K562 (cell line): ENCODE measurements at regions not wholly inside any gene's neighbourhood (a gene's known extent, or its start where the extent isn't known, plus 50 kb on each side); places are given as distances from the start of the nearest gene placed in this dataset.

Experiments
- ATAC-seq: fragments of 200-7000 bp; cut with Tn5 transposase; 3 replicates; pipeline ENCODE4 v1.9.1; 2020; ENCODE audit warnings: moderate library complexity
- BruUV-seq: library from RNA; stranded (reverse); fragments of 400-500 nt; replicated peaks from 2 replicates; lab custom pipeline; 2021; lab: Mats Ljungman, UMichigan
- CTCF ChIA-PET: fragments of 300-600 bp; formaldehyde crosslinking; extraction: SDS; loops from one replicate; lab custom pipeline; 2021; ENCODE audit warnings: low intra/inter-chr PET ratio; lab: Yijun Ruan, JAX
- POLR2A ChIA-PET: fragments of 300-600, 350-650 bp; sonication (Branson Sonifier 250); formaldehyde crosslinking; extraction: SDS; loops from one replicate; lab custom pipeline; 2021; ENCODE audit warnings: antibody characterized with exemption, inconsistent platforms; lab: Yijun Ruan, JAX
- DNase-seq, 4 experiments: peaks; one replicate each; pipeline versions ENCODE4 v3.0.0 to v3.0.0-alpha.2; 2011 to 2018; ENCODE audit warnings: low spot score in 3 of 4, mixed read lengths in 3 of 4; ENCODE audit errors: extremely low read depth in 1 of 4
- FAIRE-seq: peaks from 2 replicates; lab custom pipeline; 2011; peaks lifted over from hg19 to GRCh38; lab: Jason Lieb, UNC
- H2AFZ ChIP-seq: 2 replicates; pipeline ENCODE4 v1.6.0; 2011; ENCODE audit warnings: low read depth, low read length, control low read depth, inconsistent platforms
- H3K27ac ChIP-seq: fragments of 200-600 bp; 3 replicates; pipeline ENCODE4 v1.8.0; 2011; ENCODE audit warnings: low read depth, mild to moderate bottlenecking, control low read depth, inconsistent platforms, low read length, moderate library complexity, mixed read lengths; ENCODE audit errors: extremely low read depth
- H3K27me3 ChIP-seq, 2 experiments: fragments of 300-600 bp in 1 of 2; 2 replicates in 1 of 2; 3 replicates in 1 of 2; pipeline versions ENCODE4 v1.6.0 to v1.8.0; 2011; ENCODE audit warnings: inconsistent platforms in 2 of 2, low read length in 2 of 2, mild to moderate bottlenecking in 1 of 2, mixed read lengths in 1 of 2, moderate library complexity in 1 of 2; ENCODE audit not compliant: control insufficient read depth in 2 of 2, insufficient read depth in 2 of 2
- H3K36me3 ChIP-seq: fragments of 300-600 bp; 3 replicates; pipeline ENCODE4 v1.8.0; 2011; ENCODE audit warnings: mild to moderate bottlenecking, low read length, inconsistent platforms; ENCODE audit not compliant: control insufficient read depth, insufficient read depth
- H3K4me1 ChIP-seq, 2 experiments: fragments of 200-600 bp in 1 of 2; replicated peaks in 1 of 2; 2 replicates in 1 of 2; 3 replicates in 1 of 2; pipeline versions ENCODE4 v1.5.1 to v1.8.0; 2011; ENCODE audit warnings: inconsistent platforms in 2 of 2, low read length in 2 of 2, mild to moderate bottlenecking in 1 of 2, mixed read lengths in 1 of 2, moderate library complexity in 1 of 2; ENCODE audit not compliant: control insufficient read depth in 2 of 2, insufficient read depth in 2 of 2
- H3K4me2 ChIP-seq: 2 replicates; pipeline ENCODE4 v1.6.1; 2011; ENCODE audit warnings: low read length, control low read depth, inconsistent platforms, mixed read lengths; ENCODE audit not compliant: insufficient read depth
- H3K4me3 ChIP-seq: fragments of 200-600 bp; sonication (generic), shearing (Covaris generic); 2 replicates; pipeline ENCODE4 v1.5.1; 2016; ENCODE audit warnings: control low read depth, inconsistent platforms
- H3K79me2 ChIP-seq: fragments of 200-600 bp; 3 replicates; pipeline ENCODE4 v1.8.0; 2011; ENCODE audit warnings: low read length, inconsistent platforms; ENCODE audit not compliant: control insufficient read depth, insufficient read depth
- H3K9ac ChIP-seq, 2 experiments: 2 replicates each; pipeline versions ENCODE4 v1.6.0 to v1.6.1; 2011; ENCODE audit warnings: low read depth in 2 of 2, low read length in 2 of 2, control low read depth in 1 of 2, inconsistent platforms in 1 of 2, mild to moderate bottlenecking in 1 of 2, mixed read lengths in 1 of 2; ENCODE audit not compliant: insufficient read depth in 1 of 2
- H3K9me1 ChIP-seq: one replicate; pipeline ENCODE4 v1.6.0; 2011; ENCODE audit warnings: inconsistent platforms, mild to moderate bottlenecking, low read length, moderate library complexity; ENCODE audit not compliant: control insufficient read depth, insufficient read depth
- H3K9me3 ChIP-seq: replicated peaks from 2 replicates; pipeline ENCODE4 v1.5.1; 2011; ENCODE audit warnings: low read depth, low read length, inconsistent platforms; ENCODE audit not compliant: control insufficient read depth, insufficient read depth
- H4K20me1 ChIP-seq: replicated peaks from 2 replicates; pipeline ENCODE4 v1.6.1; 2011; ENCODE audit warnings: low read length, inconsistent platforms, mixed read lengths; ENCODE audit not compliant: control insufficient read depth, insufficient read depth
- E2F4 ChIP-seq: sonication (generic); formaldehyde crosslinking; IDR thresholded peaks from 2 replicates; pipeline ENCODE4 v1.8.0; 2022; ENCODE audit warnings: mild to moderate bottlenecking, low read depth, missing genetic modification reagents
- FOXP4 ChIP-seq: sonication (generic); formaldehyde crosslinking; IDR thresholded peaks from 2 replicates; pipeline ENCODE4 v1.8.0; 2022; ENCODE audit warnings: mild to moderate bottlenecking, missing genetic modification reagents, borderline replicate concordance
- MNT ChIP-seq, 2 experiments: fragments of 450-650 bp; conservative IDR thresholded peaks; 2 replicates each; pipeline ENCODE4 v1.6.1; 2017; ENCODE audit warnings: mild to moderate bottlenecking in 2 of 2, moderate library complexity in 2 of 2
- TRIM28 ChIP-seq: fragments of 450-650 bp; IDR thresholded peaks from 2 replicates; pipeline ENCODE4 v1.6.1; 2017
- ZNF408 ChIP-seq: fragments of 250-450 bp; sonication (Bioruptor Pico); IDR thresholded peaks from 2 replicates; pipeline ENCODE4 v1.4.0; 2020; ENCODE audit warnings: low read depth, mild to moderate bottlenecking, moderate library complexity
- WGBS: fragments of 100-300 bp; shearing (Covaris generic); methylation state at CpG from one replicate; pipeline ENCODE4 v1.1.6; 2016; ENCODE audit warnings: low coverage, mixed read lengths; ENCODE audit not compliant: insufficient coverage; ENCODE audit errors: missing lambda C conversion rate; 5-methylcytosine and 5-hydroxymethylcytosine counted together
- in situ Hi-C: fragments of 300-500 bp; cut with MboI; formaldehyde crosslinking; loops from 4 replicates; pipeline ENCODE4 v1.15.0; 2018; ENCODE audit warnings: inconsistent platforms, mixed read lengths
- intact Hi-C: fragments of 100-400 bp; cut with micrococcal nuclease; formaldehyde crosslinking; loops from 2 replicates; pipeline ENCODE4 v1.14.2; 2022

- TF ChIP-seq MNT (conservative IDR thresholded peaks at IDR 0.05) (no peak), TRIM28 (no peak), ZNF408 (CRISPR knock-in tag) (no peak)
These were observed 223.4 kb upstream of the DIO2 start (continued) for GRCh38 chr14:80434574-80435321.

GRCh38 chr14:80433811-80434210 is 222.5 kb upstream of the DIO2 start:
- Histone ChIP-seq H2AFZ (no peak overlapping the region), H3K79me2 (no peaks in the 10 kb centered on the region), H3K4me1 (no peaks in the 10 kb centered on the region), H3K9me3 (no peaks in the 10 kb centered on the region), H3K27ac (no peak overlapping the region), H3K4me2 (no peak overlapping the region), H3K36me3 (no peaks in the 10 kb centered on the region), H3K9me1 (no peaks in the 10 kb centered on the region), H4K20me1 (no peaks in the 10 kb centered on the region), H3K27me3 (no peaks in the 10 kb centered on the region), H3K9ac (no peak overlapping the region), H3K4me3 (no peak overlapping the region)
- ChIA-PET POLR2A (no interaction called here), CTCF (no interaction called here)
- intact Hi-C loops = no loop called here
- FAIRE-seq (no peak), DNase-seq (no peak), ATAC-seq (no peak)
- no TSS peak for BruUV-seq
- WGBS = 7% methylated on average over 1 of the region's 1 CpG
- in situ Hi-C loops = no loop called here
- TF ChIP-seq FOXP4 (CRISPR knock-in tag) (no peak), E2F4 (no peak)
